Fibroblast of lung (primary cell): ENCODE measurements at regions not wholly inside any gene's neighbourhood (a gene's known extent, or its start where the extent isn't known, plus 50 kb on each side); places are given as distances from the start of the nearest gene placed in this dataset.

Experiments used
- DNase-seq, 2 donors: peaks; one replicate each; pipeline versions ENCODE4 v3.0.0 to v3.0.0-alpha.2; 2010; ENCODE audit warnings: low read depth in 2 of 2
- H2AFZ ChIP-seq: 2 replicates; pipeline ENCODE4 v1.5.1; 2012; ENCODE audit warnings: low read length, control low read depth, inconsistent platforms
- H3K27ac ChIP-seq: 2 replicates; pipeline ENCODE4 v1.5.1; 2011; ENCODE audit warnings: low read length, control low read depth; ENCODE audit not compliant: insufficient read depth
- H3K27me3 ChIP-seq: 2 replicates; pipeline ENCODE4 v1.5.1; 2011; ENCODE audit warnings: mild to moderate bottlenecking, low read length; ENCODE audit not compliant: control insufficient read depth, insufficient read depth
- H3K36me3 ChIP-seq: 2 replicates; pipeline ENCODE4 v1.5.1; 2011; ENCODE audit warnings: low read length; ENCODE audit not compliant: control insufficient read depth, insufficient read depth
- H3K4me1 ChIP-seq: 2 replicates; pipeline ENCODE4 v1.5.1; 2011; ENCODE audit warnings: low read length; ENCODE audit not compliant: control insufficient read depth, insufficient read depth; ENCODE audit errors: extremely low read depth
- H3K4me2 ChIP-seq: 2 replicates; pipeline ENCODE4 v1.5.1; 2011; ENCODE audit warnings: low read length, control low read depth; ENCODE audit not compliant: insufficient read depth; ENCODE audit errors: extremely low read depth
- H3K4me3 ChIP-seq, 4 experiments: fragments of 200-600 bp in 1 of 4; sonication (generic) in 1 of 4; replicated peaks in 1 of 4; 2 replicates each; pipeline ENCODE4 v1.5.1; 2011 to 2016; ENCODE audit warnings: low read length in 4 of 4, low read depth in 3 of 4, mild to moderate bottlenecking in 3 of 4, control low read depth in 2 of 4, inconsistent platforms in 1 of 4, mixed read lengths in 1 of 4; ENCODE audit not compliant: insufficient read depth in 1 of 4; ENCODE audit errors: control extremely low read depth in 1 of 4
- H3K79me2 ChIP-seq: 2 replicates; pipeline ENCODE4 v1.5.1; 2012; ENCODE audit warnings: mild to moderate bottlenecking, low read length, inconsistent platforms; ENCODE audit not compliant: control insufficient read depth, insufficient read depth
- H3K9ac ChIP-seq: 2 replicates; pipeline ENCODE4 v1.5.1; 2011; ENCODE audit warnings: mild to moderate bottlenecking, low read length, control low read depth; ENCODE audit not compliant: insufficient read depth
- H3K9me3 ChIP-seq: 2 replicates; pipeline ENCODE4 v1.5.1; 2012; ENCODE audit warnings: low read depth, low read length; ENCODE audit not compliant: control insufficient read depth, insufficient read depth
- H4K20me1 ChIP-seq: 2 replicates; pipeline ENCODE4 v1.5.1; 2011; ENCODE audit warnings: low read length; ENCODE audit not compliant: control insufficient read depth, insufficient read depth; ENCODE audit errors: extremely low read depth
- EZH2 ChIP-seq: IDR thresholded peaks from 2 replicates; pipeline ENCODE4 v1.5.1; 2012; ENCODE audit warnings: low read length, control low read depth, mild to moderate bottlenecking; ENCODE audit errors: missing control alignments
- TF ChIP-seq, protein P1 (sequence below), 2 donors: IDR thresholded peaks in 1 of 2; conservative IDR thresholded peaks in 1 of 2; 1 replicate in 1 of 2; 2 replicates in 1 of 2; pipeline ENCODE4 v1.5.1; 2011 to 2012; ENCODE audit warnings: low read length in 2 of 2, control low read depth in 1 of 2, inconsistent platforms in 1 of 2, low read depth in 1 of 2, mild to moderate bottlenecking in 1 of 2

- Histone ChIP-seq H3K9ac (no peak overlapping the region), H4K20me1 (no peaks in the 10 kb centered on the region), H3K4me1 (no peaks in the 10 kb centered on the region), H3K79me2 (no peaks in the 10 kb centered on the region), H3K36me3 (no peaks in the 10 kb centered on the region), H3K4me3 (no peak overlapping the region), H3K4me2 (no peak overlapping the region), H3K27ac (no peak overlapping the region), H2AFZ (no peak overlapping the region), H3K9me3 (no peaks in the 10 kb centered on the region), H3K27me3 (no peaks in the 10 kb centered on the region)
- no peak for DNase-seq
- TF ChIP-seq EZH2, result no peak
- TF ChIP-seq, protein P1, sequence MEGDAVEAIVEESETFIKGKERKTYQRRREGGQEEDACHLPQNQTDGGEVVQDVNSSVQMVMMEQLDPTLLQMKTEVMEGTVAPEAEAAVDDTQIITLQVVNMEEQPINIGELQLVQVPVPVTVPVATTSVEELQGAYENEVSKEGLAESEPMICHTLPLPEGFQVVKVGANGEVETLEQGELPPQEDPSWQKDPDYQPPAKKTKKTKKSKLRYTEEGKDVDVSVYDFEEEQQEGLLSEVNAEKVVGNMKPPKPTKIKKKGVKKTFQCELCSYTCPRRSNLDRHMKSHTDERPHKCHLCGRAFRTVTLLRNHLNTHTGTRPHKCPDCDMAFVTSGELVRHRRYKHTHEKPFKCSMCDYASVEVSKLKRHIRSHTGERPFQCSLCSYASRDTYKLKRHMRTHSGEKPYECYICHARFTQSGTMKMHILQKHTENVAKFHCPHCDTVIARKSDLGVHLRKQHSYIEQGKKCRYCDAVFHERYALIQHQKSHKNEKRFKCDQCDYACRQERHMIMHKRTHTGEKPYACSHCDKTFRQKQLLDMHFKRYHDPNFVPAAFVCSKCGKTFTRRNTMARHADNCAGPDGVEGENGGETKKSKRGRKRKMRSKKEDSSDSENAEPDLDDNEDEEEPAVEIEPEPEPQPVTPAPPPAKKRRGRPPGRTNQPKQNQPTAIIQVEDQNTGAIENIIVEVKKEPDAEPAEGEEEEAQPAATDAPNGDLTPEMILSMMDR (conservative IDR thresholded peaks at IDR 0.05 in 1 of 2, IDR thresholded peaks at IDR 0.05 in 1 of 2; ENCODE audit: low read depth in 1 of 2, low read length in 2 of 2), result no peak
These were observed 88.7 kb downstream of the UGCG start for GRCh38 chr9:111985315-111985714.

DNA sequence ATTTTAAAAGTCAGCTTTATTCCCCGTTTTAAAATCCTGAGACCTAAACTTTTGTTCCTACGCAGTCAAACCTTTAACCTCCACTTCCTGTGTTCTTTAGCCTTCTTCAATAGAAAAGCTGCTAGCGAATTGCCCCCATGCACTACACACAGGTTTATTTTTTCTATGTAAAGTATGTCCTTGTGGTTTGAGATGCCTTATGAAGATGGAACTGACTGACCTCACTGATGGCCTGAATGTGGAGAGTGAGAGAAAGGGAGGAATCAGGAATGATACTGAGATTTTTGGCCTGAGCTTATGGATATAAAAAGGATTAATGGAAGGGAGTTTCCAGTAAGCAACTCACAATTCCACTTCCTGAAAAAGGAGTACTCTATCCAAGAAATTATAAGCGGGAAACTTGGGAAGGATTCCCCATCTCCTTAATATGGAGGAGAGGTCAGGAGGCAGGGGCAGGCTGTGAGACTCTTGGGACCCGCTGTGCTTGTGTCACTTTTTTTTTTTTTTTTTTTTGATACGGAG, 89.5 kb downstream of the UGCG start:
- no peak overlapping the region for H3K4me3 ChIP-seq
- DNase-seq, result peak; percentile 31 to 59
- TF ChIP-seq EZH2, result no peak
- TF ChIP-seq, protein P1 (conservative IDR thresholded peaks at IDR 0.05 in 1 of 2, IDR thresholded peaks at IDR 0.05 in 1 of 2; ENCODE audit: low read depth in 1 of 2, low read length in 2 of 2), result no peak
- no peaks in the 10 kb centered on the region for H3K79me2 ChIP-seq
- H4K20me1 ChIP-seq, result no peaks in the 10 kb centered on the region
- no peaks in the 10 kb centered on the region for H3K36me3 ChIP-seq
- no peaks in the 10 kb centered on the region for H3K9me3 ChIP-seq
- H3K4me1 ChIP-seq, result no peaks in the 10 kb centered on the region
- no peak overlapping the region for H3K9ac ChIP-seq
- no peak overlapping the region for H3K4me2 ChIP-seq
- peak overlapping the region; percentile 55 for H2AFZ ChIP-seq
- no peak overlapping the region for H3K27ac ChIP-seq
- no peaks in the 10 kb centered on the region for H3K27me3 ChIP-seq
